ENCODE measurements at regions not wholly inside any gene's neighbourhood (a gene's known extent, or its start where the extent isn't known, plus 50 kb on each side); places are given as distances from the start of the nearest gene placed in this dataset.

GRCh38 chr2:204360218-204361007 is 184.9 kb upstream of the PARD3B start:
- TF ChIP-seq CTCF (IDR thresholded peaks at IDR 0.05) = no peak
- no peak for TF ChIP-seq POLR2A (IDR thresholded peaks at IDR 0.05)
- no peak for TF ChIP-seq EP300 (IDR thresholded peaks at IDR 0.05; ENCODE audit: low read depth)
